B cell (primary cell): ENCODE measurements at regions not wholly inside any gene's neighbourhood (a gene's known extent, or its start where the extent isn't known, plus 50 kb on each side); places are given as distances from the start of the nearest gene placed in this dataset.
"Not testable (repeated sequence)": the region's sequence is repeated elsewhere in the genome, so short reads cannot be mapped to it uniquely, and the experiment has no call there.

Source experiments
- ATAC-seq: fragments of 200-7000 bp; cut with Tn5 transposase; one replicate; pipeline ENCODE4 v1.10.0; 2021; ENCODE audit warnings: low read depth, mild to moderate bottlenecking, moderate number of reproducible peaks, moderate library complexity
- CTCF ChIA-PET: fragments of 350-600 bp; sonication (Branson Sonifier 250); formaldehyde crosslinking; loops from one replicate; lab custom pipeline; 2021; ENCODE audit warnings: antibody characterized with exemption, inconsistent platforms; lab: Charles Lee
- POLR2A ChIA-PET: fragments of 350-600 bp; sonication (Branson Sonifier 250); formaldehyde crosslinking; loops from one replicate; lab custom pipeline; 2021; ENCODE audit warnings: antibody characterized with exemption; lab: Charles Lee
- DNase-seq: peaks from one replicate; pipeline ENCODE4 v3.0.0; 2013
- H2AFZ ChIP-seq: 2 replicates; pipeline ENCODE4 v1.6.1; 2012; ENCODE audit warnings: mild to moderate bottlenecking, low read depth, low read length; ENCODE audit not compliant: insufficient read depth, poor library complexity, severe bottlenecking
- H3K27ac ChIP-seq, 2 donors: 1 replicate in 1 of 2; 2 replicates in 1 of 2; pipeline ENCODE4 v1.5.1; 2012 to 2013; ENCODE audit warnings: low read length in 2 of 2, mild to moderate bottlenecking in 2 of 2, moderate library complexity in 1 of 2
- H3K27me3 ChIP-seq, 4 experiments: fragments of 200-600 bp in 1 of 4; sonication (generic) in 1 of 4; replicated peaks in 1 of 4; 1 replicate in 2 of 4; 2 replicates in 2 of 4; pipeline versions ENCODE4 v1.6.1 to v1.7.0; 2013 to 2016; ENCODE audit warnings: low read length in 3 of 4, mild to moderate bottlenecking in 2 of 4, mixed read lengths in 1 of 4, moderate library complexity in 1 of 4; ENCODE audit not compliant: insufficient read depth in 4 of 4, control insufficient read depth in 3 of 4; ENCODE audit errors: control extremely low read depth in 1 of 4
- H3K36me3 ChIP-seq, 2 experiments: replicated peaks in 1 of 2; 1 replicate in 1 of 2; 2 replicates in 1 of 2; pipeline versions ENCODE4 v1.6.1 to v1.7.1; 2013; ENCODE audit warnings: low read length in 1 of 2; ENCODE audit not compliant: insufficient read depth in 2 of 2, control insufficient read depth in 1 of 2; ENCODE audit errors: control extremely low read depth in 1 of 2, extremely low read depth in 1 of 2
- H3K4me1 ChIP-seq, 2 donors: fragments of 200-600 bp in 1 of 2; sonication (generic) in 1 of 2; 1 replicate in 1 of 2; 2 replicates in 1 of 2; pipeline versions ENCODE4 v1.5.1 to v1.6.1; 2013 to 2017; ENCODE audit warnings: low read length in 2 of 2; ENCODE audit not compliant: control insufficient read depth in 2 of 2, insufficient read depth in 2 of 2
- H3K4me2 ChIP-seq: replicated peaks from 2 replicates; pipeline ENCODE3; 2012; ENCODE audit warnings: mild to moderate bottlenecking, low read depth, low read length; ENCODE audit not compliant: poor library complexity, severe bottlenecking
- H3K4me3 ChIP-seq, 5 experiments: fragments of 200-600 bp in 1 of 5; sonication (generic) in 1 of 5; 1 replicate in 3 of 5; 2 replicates in 2 of 5; pipeline versions ENCODE4 v1.5.1 to v1.7.0; 2011 to 2016; ENCODE audit warnings: low read length in 4 of 5, mild to moderate bottlenecking in 4 of 5, low read depth in 2 of 5, control low read depth in 1 of 5, moderate library complexity in 1 of 5; ENCODE audit not compliant: insufficient read depth in 1 of 5; ENCODE audit errors: control extremely low read depth in 1 of 5, extremely low read depth in 1 of 5
- H3K79me2 ChIP-seq: fragments of 200-600 bp; sonication (generic); one replicate; pipeline ENCODE4 v1.6.0; 2016; ENCODE audit warnings: low read length; ENCODE audit not compliant: control insufficient read depth, insufficient read depth
- H3K9ac ChIP-seq: fragments of 200-600 bp; sonication (generic); 2 replicates; pipeline ENCODE4 v1.6.1; 2017; ENCODE audit warnings: mild to moderate bottlenecking, low read length, moderate library complexity
- H3K9me3 ChIP-seq, 3 donors: one replicate each; pipeline versions ENCODE4 v1.6.1 to v1.7.1; 2013; ENCODE audit warnings: low read length in 2 of 3; ENCODE audit not compliant: control insufficient read depth in 2 of 3, insufficient read depth in 1 of 3; ENCODE audit errors: control extremely low read depth in 1 of 3
- H4K20me1 ChIP-seq: 2 replicates; pipeline ENCODE4 v1.6.0; 2012; ENCODE audit warnings: mild to moderate bottlenecking, low read length; ENCODE audit not compliant: insufficient read depth, control insufficient read depth, poor library complexity, severe bottlenecking
- H3K27ac Mint-ChIP-seq: one replicate; pipeline ENCODE4 v1.8.0; 2021; ENCODE audit warnings: mixed read lengths
- H3K27me3 Mint-ChIP-seq: one replicate; pipeline ENCODE4 v1.8.0; 2021; ENCODE audit warnings: mixed read lengths
- H3K4me1 Mint-ChIP-seq: one replicate; pipeline ENCODE4 v1.8.0; 2021; ENCODE audit warnings: mixed read lengths
- H3K4me3 Mint-ChIP-seq: one replicate; pipeline ENCODE4 v1.8.0; 2021; ENCODE audit warnings: mixed read lengths
- H3K9me3 Mint-ChIP-seq: one replicate; pipeline ENCODE4 v1.8.0; 2022; ENCODE audit warnings: mixed read lengths; ENCODE audit not compliant: insufficient read depth
- WGBS: methylation state at CpG from one replicate; pipeline ENCODE4 v1.1.5; 2013; ENCODE audit warnings: missing lambda C conversion rate; ENCODE audit not compliant: insufficient coverage; 5-methylcytosine and 5-hydroxymethylcytosine counted together
- intact Hi-C: fragments of 100-400 bp; cut with micrococcal nuclease; formaldehyde crosslinking; loops from one replicate; pipeline ENCODE4 v1.10.0; 2022

DNA sequence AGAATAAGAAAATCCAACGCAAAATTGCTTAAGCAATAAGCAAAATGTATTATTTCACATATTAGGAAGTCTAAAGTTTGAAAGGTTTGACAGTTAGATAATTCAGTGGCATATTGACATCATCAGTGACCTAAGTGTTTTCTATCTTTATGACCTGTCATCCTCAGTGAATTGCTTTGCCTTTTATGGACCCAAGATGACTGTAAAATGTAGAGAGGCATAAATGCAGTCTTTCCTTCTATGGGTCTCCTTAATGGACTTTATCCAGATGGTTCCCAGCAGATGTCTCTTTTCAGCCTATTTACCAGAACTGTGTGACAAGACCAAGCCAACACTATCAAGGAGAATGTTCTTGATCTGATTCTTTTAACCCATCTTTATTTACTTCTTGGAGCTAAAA is 192.9 kb downstream of the SPDYE17 start:
- DNase-seq, H3K9me3 Mint-ChIP-seq, ATAC-seq, H3K27me3 ChIP-seq, H3K79me2 ChIP-seq, H3K9me3 ChIP-seq, H3K27ac ChIP-seq, intact Hi-C loops, H3K4me3 Mint-ChIP-seq, CTCF ChIA-PET, H3K36me3 ChIP-seq, H3K4me1 Mint-ChIP-seq, H3K4me3 ChIP-seq, H3K9ac ChIP-seq, H3K4me1 ChIP-seq, H3K27ac Mint-ChIP-seq, H2AFZ ChIP-seq, POLR2A ChIA-PET, H3K4me2 ChIP-seq, H4K20me1 ChIP-seq: not testable (repeated sequence)
- H3K27me3 Mint-ChIP-seq, result peaks cover 16% of the 10 kb centered on the region
- WGBS, result no CpG with 5 or more reads among the region's 1 CpG

DNA sequence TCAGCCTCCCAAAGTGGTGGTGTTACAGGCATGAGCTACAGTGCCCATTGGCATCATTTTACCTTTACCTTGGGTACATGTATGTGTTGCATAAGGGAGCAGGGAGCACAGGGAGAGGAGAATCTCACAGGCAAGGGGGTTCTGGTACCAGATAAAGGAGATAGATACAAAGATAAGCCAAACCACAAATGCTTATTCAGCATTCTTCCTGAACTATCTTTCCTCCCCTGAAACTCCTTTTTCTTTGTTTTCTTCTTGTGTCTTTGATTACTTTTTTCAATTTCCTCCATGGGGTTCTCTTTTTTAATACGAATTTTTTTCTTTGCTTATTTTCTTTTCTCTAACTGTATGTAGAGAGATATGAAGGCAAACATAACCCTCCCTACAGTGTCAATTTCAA is 193.8 kb downstream of the SPDYE17 start:
- H2AFZ ChIP-seq, DNase-seq, H3K4me1 ChIP-seq, H3K4me3 Mint-ChIP-seq, H3K9me3 Mint-ChIP-seq, H3K36me3 ChIP-seq, H3K27me3 ChIP-seq, CTCF ChIA-PET, H3K27ac ChIP-seq, POLR2A ChIA-PET, H3K4me3 ChIP-seq, H3K9ac ChIP-seq, H3K4me2 ChIP-seq, H4K20me1 ChIP-seq, ATAC-seq, H3K79me2 ChIP-seq, H3K9me3 ChIP-seq, H3K4me1 Mint-ChIP-seq, intact Hi-C loops, H3K27ac Mint-ChIP-seq: not testable (repeated sequence)
- peaks cover 16% of the 10 kb centered on the region for H3K27me3 Mint-ChIP-seq
- WGBS, result no CpG with 5 or more reads among the region's 1 CpG

DNA sequence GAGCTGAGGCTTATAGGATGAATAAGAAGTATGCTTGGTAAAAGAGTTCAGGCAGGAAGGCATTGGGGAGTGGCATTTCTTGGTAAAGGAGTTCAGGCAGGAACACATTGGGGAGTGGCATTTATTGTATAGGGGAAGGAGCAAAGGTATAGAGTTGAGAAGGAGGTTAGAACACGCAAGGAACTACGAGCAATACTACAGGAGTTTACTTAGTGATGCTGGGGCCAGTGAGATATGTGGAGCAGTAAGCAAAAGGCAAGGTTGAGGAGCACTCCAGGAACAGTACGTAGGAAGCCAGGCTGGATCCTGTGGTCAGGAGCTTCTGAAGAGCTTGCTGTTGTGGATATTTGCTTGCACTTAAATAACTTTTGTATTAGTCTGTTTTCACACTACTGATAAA is 202.2 kb upstream of the POMZP3 start:
- H3K4me1 ChIP-seq, H3K36me3 ChIP-seq, H3K4me2 ChIP-seq, H3K79me2 ChIP-seq, CTCF ChIA-PET, H2AFZ ChIP-seq, H3K27me3 ChIP-seq, H3K4me3 Mint-ChIP-seq, H3K27ac ChIP-seq, H3K4me1 Mint-ChIP-seq, H3K4me3 ChIP-seq, ATAC-seq, H3K9ac ChIP-seq, H3K9me3 ChIP-seq, H3K9me3 Mint-ChIP-seq, intact Hi-C loops, DNase-seq, POLR2A ChIA-PET, H3K27ac Mint-ChIP-seq, H4K20me1 ChIP-seq: not testable (repeated sequence)
- peaks cover 15% of the 10 kb centered on the region for H3K27me3 Mint-ChIP-seq
- WGBS, result 95% methylated on average over 2 of the region's 3 CpGs

DNA sequence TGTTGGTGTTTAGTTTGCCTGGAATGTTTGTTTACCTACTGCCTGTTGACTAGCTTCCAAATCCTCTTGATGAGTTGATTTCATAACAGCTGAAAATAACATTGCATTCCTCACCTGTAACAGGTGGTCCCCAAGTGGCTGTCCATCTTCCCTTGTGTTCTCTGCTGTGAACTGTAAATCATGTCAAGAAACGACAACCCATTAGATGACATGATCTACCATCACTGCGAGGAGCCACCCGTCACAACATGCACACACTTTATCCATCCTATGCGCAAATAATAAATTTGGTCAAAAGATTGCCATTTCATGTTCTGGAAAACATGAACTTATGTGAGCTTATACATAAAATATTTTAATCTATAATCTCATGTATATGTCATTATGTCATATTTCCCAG is 199.1 kb upstream of the POMZP3 start:
- H3K36me3 ChIP-seq, DNase-seq, H3K27me3 ChIP-seq, intact Hi-C loops, H3K27ac ChIP-seq, H4K20me1 ChIP-seq, POLR2A ChIA-PET, ATAC-seq, H3K4me3 ChIP-seq, CTCF ChIA-PET, H3K79me2 ChIP-seq, H3K4me1 ChIP-seq, H3K4me1 Mint-ChIP-seq, H2AFZ ChIP-seq, H3K9me3 Mint-ChIP-seq, H3K9me3 ChIP-seq, H3K9ac ChIP-seq, H3K27ac Mint-ChIP-seq, H3K4me2 ChIP-seq, H3K4me3 Mint-ChIP-seq: not testable (repeated sequence)
- WGBS, result no CpG with 5 or more reads among the region's 4 CpGs
- H3K27me3 Mint-ChIP-seq, result peaks cover 15% of the 10 kb centered on the region
